B cell (primary cell): ENCODE measurements at regions not wholly inside any gene's neighbourhood (a gene's known extent, or its start where the extent isn't known, plus 50 kb on each side); places are given as distances from the start of the nearest gene placed in this dataset.

ENCODE experiments used
- ATAC-seq: fragments of 200-7000 bp; cut with Tn5 transposase; one replicate; pipeline ENCODE4 v1.10.0; 2021; ENCODE audit warnings: low read depth, mild to moderate bottlenecking, moderate number of reproducible peaks, moderate library complexity
- CTCF ChIA-PET: fragments of 350-600 bp; sonication (Branson Sonifier 250); formaldehyde crosslinking; loops from one replicate; lab custom pipeline; 2021; ENCODE audit warnings: antibody characterized with exemption, inconsistent platforms; lab: Charles Lee
- POLR2A ChIA-PET: fragments of 350-600 bp; sonication (Branson Sonifier 250); formaldehyde crosslinking; loops from one replicate; lab custom pipeline; 2021; ENCODE audit warnings: antibody characterized with exemption; lab: Charles Lee
- DNase-seq: peaks from one replicate; pipeline ENCODE4 v3.0.0; 2013
- H2AFZ ChIP-seq: 2 replicates; pipeline ENCODE4 v1.6.1; 2012; ENCODE audit warnings: mild to moderate bottlenecking, low read depth, low read length; ENCODE audit not compliant: insufficient read depth, poor library complexity, severe bottlenecking
- H3K27ac ChIP-seq, 2 donors: 1 replicate in 1 of 2; 2 replicates in 1 of 2; pipeline ENCODE4 v1.5.1; 2012 to 2013; ENCODE audit warnings: low read length in 2 of 2, mild to moderate bottlenecking in 2 of 2, moderate library complexity in 1 of 2
- H3K27me3 ChIP-seq, 4 experiments: fragments of 200-600 bp in 1 of 4; sonication (generic) in 1 of 4; replicated peaks in 1 of 4; 1 replicate in 2 of 4; 2 replicates in 2 of 4; pipeline versions ENCODE4 v1.6.1 to v1.7.0; 2013 to 2016; ENCODE audit warnings: low read length in 3 of 4, mild to moderate bottlenecking in 2 of 4, mixed read lengths in 1 of 4, moderate library complexity in 1 of 4; ENCODE audit not compliant: insufficient read depth in 4 of 4, control insufficient read depth in 3 of 4; ENCODE audit errors: control extremely low read depth in 1 of 4
- H3K36me3 ChIP-seq, 2 experiments: replicated peaks in 1 of 2; 1 replicate in 1 of 2; 2 replicates in 1 of 2; pipeline versions ENCODE4 v1.6.1 to v1.7.1; 2013; ENCODE audit warnings: low read length in 1 of 2; ENCODE audit not compliant: insufficient read depth in 2 of 2, control insufficient read depth in 1 of 2; ENCODE audit errors: control extremely low read depth in 1 of 2, extremely low read depth in 1 of 2
- H3K4me1 ChIP-seq, 2 donors: fragments of 200-600 bp in 1 of 2; sonication (generic) in 1 of 2; 1 replicate in 1 of 2; 2 replicates in 1 of 2; pipeline versions ENCODE4 v1.5.1 to v1.6.1; 2013 to 2017; ENCODE audit warnings: low read length in 2 of 2; ENCODE audit not compliant: control insufficient read depth in 2 of 2, insufficient read depth in 2 of 2
- H3K4me2 ChIP-seq: replicated peaks from 2 replicates; pipeline ENCODE3; 2012; ENCODE audit warnings: mild to moderate bottlenecking, low read depth, low read length; ENCODE audit not compliant: poor library complexity, severe bottlenecking
- H3K4me3 ChIP-seq, 5 experiments: fragments of 200-600 bp in 1 of 5; sonication (generic) in 1 of 5; 1 replicate in 3 of 5; 2 replicates in 2 of 5; pipeline versions ENCODE4 v1.5.1 to v1.7.0; 2011 to 2016; ENCODE audit warnings: low read length in 4 of 5, mild to moderate bottlenecking in 4 of 5, low read depth in 2 of 5, control low read depth in 1 of 5, moderate library complexity in 1 of 5; ENCODE audit not compliant: insufficient read depth in 1 of 5; ENCODE audit errors: control extremely low read depth in 1 of 5, extremely low read depth in 1 of 5
- H3K79me2 ChIP-seq: fragments of 200-600 bp; sonication (generic); one replicate; pipeline ENCODE4 v1.6.0; 2016; ENCODE audit warnings: low read length; ENCODE audit not compliant: control insufficient read depth, insufficient read depth
- H3K9ac ChIP-seq: fragments of 200-600 bp; sonication (generic); 2 replicates; pipeline ENCODE4 v1.6.1; 2017; ENCODE audit warnings: mild to moderate bottlenecking, low read length, moderate library complexity
- H3K9me3 ChIP-seq, 3 donors: one replicate each; pipeline versions ENCODE4 v1.6.1 to v1.7.1; 2013; ENCODE audit warnings: low read length in 2 of 3; ENCODE audit not compliant: control insufficient read depth in 2 of 3, insufficient read depth in 1 of 3; ENCODE audit errors: control extremely low read depth in 1 of 3
- H4K20me1 ChIP-seq: 2 replicates; pipeline ENCODE4 v1.6.0; 2012; ENCODE audit warnings: mild to moderate bottlenecking, low read length; ENCODE audit not compliant: insufficient read depth, control insufficient read depth, poor library complexity, severe bottlenecking
- H3K27ac Mint-ChIP-seq: one replicate; pipeline ENCODE4 v1.8.0; 2021; ENCODE audit warnings: mixed read lengths
- H3K27me3 Mint-ChIP-seq: one replicate; pipeline ENCODE4 v1.8.0; 2021; ENCODE audit warnings: mixed read lengths
- H3K4me1 Mint-ChIP-seq: one replicate; pipeline ENCODE4 v1.8.0; 2021; ENCODE audit warnings: mixed read lengths
- H3K4me3 Mint-ChIP-seq: one replicate; pipeline ENCODE4 v1.8.0; 2021; ENCODE audit warnings: mixed read lengths
- H3K9me3 Mint-ChIP-seq: one replicate; pipeline ENCODE4 v1.8.0; 2022; ENCODE audit warnings: mixed read lengths; ENCODE audit not compliant: insufficient read depth
- EZH2 ChIP-seq: IDR thresholded peaks from 2 replicates; pipeline ENCODE4 v1.6.1; 2012; ENCODE audit warnings: borderline replicate concordance, low read depth, mild to moderate bottlenecking, moderate library complexity, low read length; ENCODE audit not compliant: insufficient read depth, poor library complexity, severe bottlenecking
- WGBS: methylation state at CpG from one replicate; pipeline ENCODE4 v1.1.5; 2013; ENCODE audit warnings: missing lambda C conversion rate; ENCODE audit not compliant: insufficient coverage; 5-methylcytosine and 5-hydroxymethylcytosine counted together
- intact Hi-C: fragments of 100-400 bp; cut with micrococcal nuclease; formaldehyde crosslinking; loops from one replicate; pipeline ENCODE4 v1.10.0; 2022
- TF ChIP-seq, protein P1 (sequence below): fragments of 200-600 bp; IDR thresholded peaks from one replicate; pipeline ENCODE4 v1.8.0; 2022; ENCODE audit warnings: antibody characterized with exemption, mild to moderate bottlenecking

DNA sequence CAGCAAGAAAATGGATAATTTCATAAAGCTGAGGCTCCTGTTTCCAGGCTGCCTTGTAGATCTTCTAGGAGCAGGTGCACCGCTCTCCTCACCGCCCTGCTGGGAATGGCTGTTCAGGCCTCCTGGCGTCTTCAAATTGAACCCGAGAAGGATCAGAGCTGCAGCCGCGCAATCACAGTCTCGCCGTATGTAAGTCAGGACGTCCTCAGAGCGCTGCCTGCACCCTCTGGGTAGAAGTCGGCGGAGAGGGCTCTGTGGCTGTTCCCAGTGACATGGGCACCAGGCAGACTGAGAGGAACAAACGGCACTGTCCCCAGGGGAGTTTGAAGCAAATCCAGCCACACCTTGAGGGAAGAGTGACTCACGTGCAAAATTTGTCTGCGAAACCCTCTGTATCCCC, 476.9 kb downstream of the TCERG1L start:
- no peaks in the 10 kb centered on the region for H3K27me3 Mint-ChIP-seq
- intact Hi-C loops = no loop called here
- POLR2A ChIA-PET = no interaction called here

DNA sequence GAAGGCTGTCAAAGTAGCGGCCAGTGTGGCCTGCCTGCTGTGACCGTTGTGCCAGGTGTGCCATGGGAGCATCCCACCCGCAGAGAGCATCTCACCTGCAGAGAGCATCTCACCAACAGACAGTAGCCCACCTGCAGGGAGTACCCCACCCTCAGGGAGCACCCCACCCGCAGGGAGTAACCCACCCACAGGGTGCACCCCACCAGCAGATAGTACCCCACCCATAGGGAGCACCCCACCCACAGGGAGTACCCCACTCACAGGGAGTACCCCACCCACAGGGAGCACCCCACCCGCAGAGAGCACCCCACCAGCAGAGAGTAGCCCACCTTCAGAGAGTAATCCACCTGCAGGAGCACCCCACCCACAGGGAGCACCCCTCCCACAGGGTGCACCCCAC, 476.5 kb downstream of the TCERG1L start:
- H3K4me1 ChIP-seq = no peaks in the 10 kb centered on the region
- no peak overlapping the region for H3K9ac ChIP-seq
- 40% methylated on average over 1 of the region's 5 CpGs for WGBS
- H3K36me3 ChIP-seq = no peaks in the 10 kb centered on the region
- POLR2A ChIA-PET = no interaction called here
- TF ChIP-seq, protein P1, sequence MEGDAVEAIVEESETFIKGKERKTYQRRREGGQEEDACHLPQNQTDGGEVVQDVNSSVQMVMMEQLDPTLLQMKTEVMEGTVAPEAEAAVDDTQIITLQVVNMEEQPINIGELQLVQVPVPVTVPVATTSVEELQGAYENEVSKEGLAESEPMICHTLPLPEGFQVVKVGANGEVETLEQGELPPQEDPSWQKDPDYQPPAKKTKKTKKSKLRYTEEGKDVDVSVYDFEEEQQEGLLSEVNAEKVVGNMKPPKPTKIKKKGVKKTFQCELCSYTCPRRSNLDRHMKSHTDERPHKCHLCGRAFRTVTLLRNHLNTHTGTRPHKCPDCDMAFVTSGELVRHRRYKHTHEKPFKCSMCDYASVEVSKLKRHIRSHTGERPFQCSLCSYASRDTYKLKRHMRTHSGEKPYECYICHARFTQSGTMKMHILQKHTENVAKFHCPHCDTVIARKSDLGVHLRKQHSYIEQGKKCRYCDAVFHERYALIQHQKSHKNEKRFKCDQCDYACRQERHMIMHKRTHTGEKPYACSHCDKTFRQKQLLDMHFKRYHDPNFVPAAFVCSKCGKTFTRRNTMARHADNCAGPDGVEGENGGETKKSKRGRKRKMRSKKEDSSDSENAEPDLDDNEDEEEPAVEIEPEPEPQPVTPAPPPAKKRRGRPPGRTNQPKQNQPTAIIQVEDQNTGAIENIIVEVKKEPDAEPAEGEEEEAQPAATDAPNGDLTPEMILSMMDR = no peak
- no peak for TF ChIP-seq EZH2
- ATAC-seq = no peak
- no peaks in the 10 kb centered on the region for H4K20me1 ChIP-seq
- Mint-ChIP-seq H3K9me3 (no peaks in the 10 kb centered on the region), H3K27me3 (no peaks in the 10 kb centered on the region), H3K27ac (no peak overlapping the region), H3K4me3 (no peak overlapping the region), H3K4me1 (no peaks in the 10 kb centered on the region)
- intact Hi-C loops = no loop called here
- no peaks in the 10 kb centered on the region for H3K79me2 ChIP-seq
- no peak for DNase-seq
- H3K4me3 ChIP-seq = no peak overlapping the region
- H2AFZ ChIP-seq = no peak overlapping the region
- no peaks in the 10 kb centered on the region for H3K27me3 ChIP-seq
- H3K9me3 ChIP-seq = peaks cover 0 to 31% (median 0%) of the 10 kb centered on the region in 3 donors
- CTCF ChIA-PET = no interaction called here
- H3K4me2 ChIP-seq = no peak overlapping the region
- no peak overlapping the region for H3K27ac ChIP-seq

More for the DNA sequence above, 476.9 kb downstream of the TCERG1L start:
- no peak overlapping the region for H3K27ac ChIP-seq
- H3K9ac ChIP-seq = no peak overlapping the region
- H3K9me3 ChIP-seq = peaks cover 0 to 31% (median 0%) of the 10 kb centered on the region in 3 donors
- TF ChIP-seq, protein P1 = no peak
- TF ChIP-seq EZH2 = no peak
- no peaks in the 10 kb centered on the region for H3K36me3 ChIP-seq
- no peak overlapping the region for H3K27ac Mint-ChIP-seq
- no peak for DNase-seq
- no peaks in the 10 kb centered on the region for H3K27me3 ChIP-seq
- H3K4me3 ChIP-seq = no peak overlapping the region
- no peaks in the 10 kb centered on the region for H4K20me1 ChIP-seq
- H3K4me2 ChIP-seq = no peak overlapping the region
- CTCF ChIA-PET = no interaction called here
- no peaks in the 10 kb centered on the region for H3K4me1 ChIP-seq
- no peak overlapping the region for H3K4me3 Mint-ChIP-seq
- no peak for ATAC-seq
- WGBS = 96% methylated on average over 13 of the region's 15 CpGs
- H3K79me2 ChIP-seq = no peaks in the 10 kb centered on the region
- H2AFZ ChIP-seq = no peak overlapping the region
- H3K4me1 Mint-ChIP-seq = no peaks in the 10 kb centered on the region
- no peaks in the 10 kb centered on the region for H3K9me3 Mint-ChIP-seq
